Activated CD4-positive, alpha-beta T cell treated with anti-CD3 and anti-CD28 coated beads for 48 hours (primary cell): ENCODE measurements at regions not wholly inside any gene's neighbourhood (a gene's known extent, or its start where the extent isn't known, plus 50 kb on each side); places are given as distances from the start of the nearest gene placed in this dataset.
"Not testable (repeated sequence)": the region's sequence is repeated elsewhere in the genome, so short reads cannot be mapped to it uniquely, and the experiment has no call there.

Experiments
- DNase-seq: peaks from one replicate; pipeline ENCODE4 v3.0.0-alpha.2; 2020

DNA sequence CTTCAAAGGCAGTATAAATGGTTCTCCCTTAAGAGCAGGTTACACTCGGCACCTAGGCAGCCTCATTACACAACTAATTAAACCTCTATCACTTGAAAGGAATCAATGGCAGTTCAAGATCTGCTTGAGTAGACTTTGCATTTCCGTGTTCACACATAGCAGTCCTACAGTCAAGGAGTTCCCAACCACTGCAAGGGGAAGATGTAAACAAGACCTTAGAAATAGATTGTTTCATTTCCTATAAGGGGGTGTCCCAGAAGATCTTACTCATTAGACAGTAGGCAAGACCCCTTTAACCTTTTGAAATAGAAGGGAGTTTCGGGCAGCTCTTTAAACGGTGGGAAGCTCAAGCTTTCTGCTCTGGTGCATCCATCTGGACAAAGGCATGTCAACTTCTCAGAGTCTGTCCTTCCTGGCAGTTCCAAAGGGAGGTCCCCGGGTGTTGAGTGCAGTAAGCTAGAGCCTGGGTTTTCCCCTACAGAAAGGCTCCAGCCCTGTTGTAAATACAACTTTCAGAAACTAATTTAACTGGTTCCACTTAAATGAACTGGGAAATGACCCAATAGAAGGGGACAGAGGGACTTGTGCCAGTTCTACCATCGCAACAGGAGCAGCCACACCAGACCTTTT is 150.8 kb downstream of the RBMX2 start:
- DNase-seq: no peak

DNA sequence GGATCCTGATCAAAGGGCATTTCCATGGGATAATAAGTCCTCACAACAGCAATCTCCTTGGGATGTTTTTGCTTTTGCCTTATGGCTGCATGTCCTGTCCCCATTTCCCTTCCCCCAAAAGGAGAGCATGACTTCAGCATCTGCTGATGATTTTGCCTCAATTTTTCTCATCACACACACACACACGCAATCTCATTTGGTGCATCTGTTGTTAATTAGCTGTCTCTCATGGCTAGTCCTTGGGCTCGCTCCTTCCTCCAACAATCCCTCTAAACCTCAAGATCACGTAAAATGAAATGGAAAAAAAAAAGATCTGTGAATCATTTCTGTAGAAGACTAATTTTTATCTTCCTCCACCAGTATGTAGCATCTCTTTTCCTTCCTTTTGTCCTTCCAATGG is 153.6 kb downstream of the RBMX2 start:
- no peak for DNase-seq

GRCh38 chrX:130555757-130556156 is 154.0 kb downstream of the RBMX2 start:
- no peak for DNase-seq

GRCh38 chrX:130556951-130557350 is 155.2 kb downstream of the RBMX2 start:
- DNase-seq: no peak

GRCh38 chrX:130560544-130560943 is 158.8 kb downstream of the RBMX2 start:
- DNase-seq: no peak

DNA sequence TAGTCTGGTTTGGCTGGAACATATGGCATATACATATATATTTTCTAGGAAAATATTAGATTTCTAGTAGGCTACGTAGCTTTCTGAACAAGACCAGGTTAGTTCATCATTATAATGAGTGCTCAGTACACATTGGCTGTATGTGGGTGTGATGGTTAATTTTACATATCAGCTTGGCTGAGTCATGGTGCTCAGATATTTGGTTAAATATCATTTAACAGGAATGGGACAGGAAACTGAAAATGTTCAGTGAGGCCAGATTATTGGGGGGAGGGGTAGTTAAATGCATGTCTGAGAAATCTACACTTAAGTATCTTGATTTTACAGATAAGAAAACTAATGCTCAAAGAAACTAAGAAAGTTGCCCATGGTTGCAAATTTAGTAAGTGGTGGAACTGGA is 160.1 kb downstream of the RBMX2 start:
- no peak for DNase-seq

DNA sequence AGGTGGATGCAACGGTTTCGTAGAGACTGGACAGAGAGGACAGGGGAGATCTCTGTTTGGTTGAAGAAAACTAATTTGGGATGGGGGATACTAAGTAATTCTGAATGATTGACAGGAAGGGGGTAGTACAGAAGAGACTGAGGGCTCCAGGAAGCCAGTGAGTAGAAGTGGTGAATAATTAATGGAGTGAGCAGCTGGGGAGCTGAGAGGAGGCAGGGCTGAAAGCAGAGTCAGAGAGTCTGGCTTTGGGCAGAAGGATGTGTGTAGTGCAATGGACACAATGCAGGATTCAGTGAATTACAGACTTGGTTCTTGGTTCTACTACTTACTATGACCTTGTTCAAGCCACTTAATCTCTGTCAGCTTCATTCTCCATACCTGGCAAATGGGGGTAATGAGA is 161.7 kb downstream of the RBMX2 start:
- DNase-seq: no peak

- no peak for DNase-seq
These were observed 164.4 kb downstream of the RBMX2 start for GRCh38 chrX:130566028-130566683.

DNA sequence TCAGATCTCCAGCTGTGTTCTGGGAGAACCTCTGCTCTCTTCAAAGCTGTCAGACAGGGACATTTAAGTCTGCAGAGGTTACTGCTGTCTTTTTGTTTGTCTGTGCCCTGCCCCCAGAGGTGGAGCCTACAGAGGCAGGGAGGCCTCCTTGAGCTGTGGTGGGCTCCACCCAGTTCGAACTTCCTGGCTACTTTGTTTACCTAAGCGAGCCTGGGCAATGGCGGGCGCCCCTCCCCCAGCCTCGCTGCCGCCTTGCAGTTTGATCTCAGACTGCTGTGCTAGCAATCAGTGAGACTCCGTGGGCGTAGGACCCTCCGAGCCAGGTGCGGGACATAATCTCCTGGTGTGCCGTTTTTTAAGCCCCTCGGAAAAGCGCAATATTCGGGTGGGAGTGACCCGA is 171.2 kb downstream of the RBMX2 start:
- not testable (repeated sequence) for DNase-seq
